Esophagus squamous epithelium (tissue), 4 donors: ENCODE measurements at regions not wholly inside any gene's neighbourhood (a gene's known extent, or its start where the extent isn't known, plus 50 kb on each side); places are given as distances from the start of the nearest gene placed in this dataset.

Experiments
- CTCF ChIP-seq, 6 experiments: fragments of 450-650 bp in 4 of 6; fragments of 200-600 bp in 2 of 6; sonication (generic) in 2 of 6; IDR thresholded peaks; one replicate each; pipeline ENCODE4 v1.5.1; 2016 to 2019; ENCODE audit warnings: antibody characterized with exemption in 6 of 6, mild to moderate bottlenecking in 4 of 6, moderate library complexity in 4 of 6
- POLR2A ChIP-seq, 4 donors: fragments of 450-650 bp; IDR thresholded peaks; one replicate each; pipeline ENCODE4 v1.6.1; 2017; ENCODE audit warnings: antibody characterized with exemption in 4 of 4, mild to moderate bottlenecking in 4 of 4, moderate library complexity in 3 of 4

- TF ChIP-seq CTCF (IDR thresholded peaks at IDR 0.05) (no peak), POLR2A (IDR thresholded peaks at IDR 0.05) (no peak)
These were observed 244.9 kb upstream of the SOX4 start for GRCh38 chr6:21348504-21349195.
